ENCODE measurements at regions not wholly inside any gene's neighbourhood (a gene's known extent, or its start where the extent isn't known, plus 50 kb on each side); places are given as distances from the start of the nearest gene placed in this dataset.
"Not testable (repeated sequence)": the region's sequence is repeated elsewhere in the genome, so short reads cannot be mapped to it uniquely, and the experiment has no call there.

DNA sequence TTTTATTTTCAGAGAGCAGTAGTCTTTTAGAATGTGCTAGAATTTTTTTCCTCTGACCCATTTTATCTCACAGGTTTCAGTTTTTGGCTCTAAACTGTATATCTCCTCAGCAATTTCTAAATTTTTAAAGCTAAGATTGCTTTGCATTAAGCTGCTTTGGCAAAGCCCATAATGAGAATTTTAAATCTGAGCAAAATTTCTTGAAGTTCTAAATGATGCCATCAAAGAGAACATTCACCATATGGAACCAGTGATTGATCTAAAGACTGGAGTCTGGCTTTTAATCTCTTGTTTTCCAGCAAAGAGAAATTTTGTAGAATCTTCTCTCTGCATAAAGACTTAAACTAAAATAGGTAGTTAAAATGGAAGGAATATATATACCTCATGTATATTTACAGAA, 313.6 kb downstream of the TBC1D32 start:
- DNase-seq, result no peak

DNA sequence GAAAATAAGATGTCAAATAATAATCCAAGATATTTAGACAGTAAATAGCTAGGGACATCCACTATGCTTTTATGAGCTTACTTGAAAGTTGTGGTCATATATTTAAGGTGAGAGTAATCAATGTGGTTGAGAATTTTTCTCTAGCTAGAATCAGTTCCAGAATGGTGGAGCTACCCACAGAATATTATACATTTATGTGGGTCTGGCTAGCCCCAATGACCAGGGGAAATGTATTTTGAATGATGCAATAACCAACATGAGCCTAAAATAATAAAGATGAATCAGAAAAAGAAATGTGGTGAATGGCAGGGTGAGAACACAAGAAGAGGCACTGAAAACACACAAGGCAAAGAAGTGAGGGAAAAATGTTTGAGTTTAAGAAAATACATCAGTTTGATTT, 325.7 kb downstream of the TBC1D32 start:
- no peak for DNase-seq

DNA sequence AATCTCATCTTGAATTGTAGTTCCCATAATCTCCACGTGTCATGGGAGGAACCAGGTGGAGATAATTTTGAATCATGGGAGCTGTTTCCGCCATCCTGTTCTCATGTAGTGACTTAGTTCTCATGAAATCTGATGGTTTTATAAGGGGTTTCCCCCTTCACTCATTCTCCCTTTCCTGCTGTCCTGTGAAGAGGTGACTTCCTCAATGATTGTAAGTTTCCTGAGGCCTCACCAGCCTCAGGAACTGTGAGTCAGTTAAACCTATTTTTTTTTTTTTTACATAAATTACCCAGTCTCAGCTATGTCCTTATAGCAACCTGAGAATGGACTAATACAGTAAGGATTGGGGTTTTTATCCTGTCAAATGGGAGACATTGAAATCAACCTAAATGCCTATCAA, 328.3 kb downstream of the TBC1D32 start:
- no peak for DNase-seq

DNA sequence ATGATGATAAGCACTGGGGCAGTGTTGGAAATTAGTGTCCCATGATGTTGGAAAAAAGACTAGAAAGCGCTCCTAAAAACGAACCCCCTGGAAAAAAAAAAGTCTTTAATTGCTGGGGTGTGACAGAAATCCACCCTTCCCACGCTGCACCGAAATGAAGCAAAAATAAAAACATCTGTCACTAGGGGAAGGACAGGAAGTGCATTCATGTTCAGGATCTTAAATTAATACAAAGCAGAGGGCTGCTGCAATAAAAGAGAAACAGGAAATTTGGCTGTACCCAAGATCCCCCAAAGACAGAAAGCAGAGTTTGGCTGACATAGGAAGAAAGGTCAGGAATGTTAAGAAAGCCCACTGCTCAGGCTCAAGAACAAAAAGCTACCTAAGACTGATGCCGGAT, 333.9 kb downstream of the TBC1D32 start:
- DNase-seq, result no peak

DNA sequence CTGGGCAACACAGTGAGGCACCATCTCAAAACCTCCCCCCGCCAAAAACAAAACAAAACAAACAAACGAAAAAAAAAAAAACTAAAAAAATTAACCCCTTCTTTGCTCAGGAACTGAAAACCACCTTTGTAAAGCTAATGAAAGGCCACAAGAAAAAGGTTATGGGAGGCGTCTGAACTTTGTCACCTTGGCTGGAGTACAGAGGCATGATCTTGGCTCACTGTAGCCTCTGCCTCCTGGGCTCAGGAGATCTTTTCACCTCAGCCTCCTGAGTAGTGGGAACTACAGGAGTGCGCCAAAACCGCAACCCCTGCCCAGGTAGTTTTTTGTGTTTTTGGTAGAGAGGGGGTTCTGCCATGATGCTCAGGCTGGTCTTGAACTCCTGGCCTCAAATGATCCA, 337.9 kb downstream of the TBC1D32 start:
- no peak for DNase-seq

DNA sequence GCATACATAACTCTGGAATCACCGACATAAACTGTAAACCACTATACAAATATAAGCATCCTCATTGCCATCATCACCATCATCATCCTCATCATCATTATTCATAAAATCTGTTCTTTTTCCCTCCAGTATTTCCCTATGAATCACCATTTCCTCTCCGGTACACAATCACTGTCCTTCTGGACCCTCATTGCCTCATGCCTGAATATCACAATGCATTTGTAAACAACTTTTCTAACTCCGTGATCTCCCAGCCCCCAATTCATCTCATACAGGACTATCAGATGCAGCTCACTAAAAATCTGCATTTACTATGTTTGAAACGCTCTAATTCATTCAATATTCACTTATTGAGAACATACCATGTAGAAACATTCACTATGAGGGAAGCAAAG, 339.7 kb downstream of the TBC1D32 start:
- DNase-seq, result no peak

GRCh38 chr6:120993929-120994572, 340.2 kb downstream of the TBC1D32 start:
- DNase-seq, result no peak

GRCh38 chr6:120992257-120992656, 342.0 kb downstream of the TBC1D32 start:
- no peak for DNase-seq

GRCh38 chr6:120990866-120991265, 343.4 kb downstream of the TBC1D32 start:
- DNase-seq, result no peak

GRCh38 chr6:120981835-120982234, 352.4 kb downstream of the TBC1D32 start:
- no peak for DNase-seq

DNA sequence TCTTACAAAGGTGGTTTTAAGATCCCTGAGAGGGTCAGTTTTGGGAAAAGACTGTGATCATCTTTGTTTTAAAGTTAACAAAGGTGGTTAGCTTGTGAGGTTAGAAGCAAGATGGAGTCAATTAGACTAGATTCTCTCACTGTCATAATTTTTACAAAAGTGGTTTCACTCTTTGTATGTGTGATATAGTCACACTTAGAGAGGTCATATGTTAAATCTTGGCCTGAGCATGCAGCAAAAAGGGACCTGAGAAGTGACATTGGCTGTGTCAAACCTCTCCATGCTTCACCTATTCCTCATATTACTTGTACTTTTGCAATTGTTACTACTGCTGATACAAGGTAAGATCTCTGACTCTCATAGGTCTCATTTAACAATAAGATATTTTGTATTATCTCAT, 368.0 kb downstream of the TBC1D32 start:
- DNase-seq, result no peak

- no peak for DNase-seq
Observed at GRCh38 chr6:120965814-120966213, 368.5 kb downstream of the TBC1D32 start.

DNA sequence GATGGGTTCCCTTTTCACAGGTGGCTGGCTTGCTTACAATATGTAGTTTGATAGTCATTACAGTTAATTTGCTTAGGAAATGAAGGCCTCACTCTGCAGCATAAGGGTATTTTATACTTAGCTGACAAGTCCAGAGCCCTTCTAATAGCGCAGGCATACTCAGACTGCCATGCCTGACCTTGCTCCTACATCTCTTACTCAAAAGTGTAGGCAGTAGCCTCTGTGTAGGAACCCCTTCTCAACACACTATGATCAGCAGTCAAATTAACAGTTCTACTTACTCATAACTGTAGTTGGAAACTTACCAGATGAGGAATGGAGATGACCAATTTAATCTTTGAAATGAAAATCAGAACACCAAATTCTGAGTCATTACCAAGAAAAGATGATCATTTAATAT, 373.5 kb downstream of the TBC1D32 start:
- no peak for DNase-seq

DNA sequence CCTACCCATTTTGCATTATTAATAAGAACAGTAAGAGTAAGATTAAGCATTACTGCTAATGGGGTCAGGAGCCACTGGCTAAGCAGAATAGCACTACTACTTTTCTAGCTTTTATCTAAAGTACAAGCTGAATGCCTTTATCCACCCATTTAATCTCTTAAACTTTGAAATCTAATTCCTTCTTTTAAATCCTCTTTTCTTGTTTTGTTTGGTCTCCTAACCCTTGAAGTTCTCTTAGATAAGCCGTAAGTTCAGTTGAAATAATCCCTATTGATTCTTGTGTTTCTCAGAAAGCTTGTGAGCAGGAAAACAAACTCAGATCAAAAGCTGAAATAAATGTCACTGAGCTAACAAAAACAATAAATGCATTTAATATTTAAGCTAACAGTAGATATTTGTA, 380.2 kb downstream of the TBC1D32 start:
- no peak for DNase-seq

GRCh38 chr6:120951258-120951657, 383.0 kb downstream of the TBC1D32 start:
- DNase-seq, result no peak

GRCh38 chr6:120947111-120947510, 387.2 kb downstream of the TBC1D32 start:
- DNase-seq, result no peak

GRCh38 chr6:120945905-120946594, 388.2 kb downstream of the TBC1D32 start:
- DNase-seq, result no peak

GRCh38 chr6:120938876-120939472, 395.3 kb downstream of the TBC1D32 start:
- no peak for DNase-seq

GRCh38 chr6:120938164-120938875, 396.0 kb downstream of the TBC1D32 start:
- DNase-seq, result no peak

DNA sequence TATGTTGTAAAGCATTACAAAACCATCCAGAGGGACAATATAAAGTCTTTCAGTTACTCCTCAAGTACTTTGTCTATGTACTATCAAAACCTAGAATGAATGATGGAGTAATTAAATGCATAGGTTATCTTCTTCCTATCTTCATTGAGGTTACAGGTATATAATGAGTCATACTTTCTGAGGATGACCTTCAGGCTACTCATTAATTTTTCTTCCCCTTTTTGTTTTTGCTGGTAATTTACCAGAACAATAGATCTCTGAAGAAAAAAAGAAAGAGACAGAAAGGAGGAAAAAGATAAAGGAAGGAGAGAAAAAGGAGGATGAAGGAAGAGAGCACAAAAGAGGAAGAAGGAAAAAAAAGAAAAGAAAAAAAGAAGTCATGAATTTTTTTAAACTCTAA, 398.4 kb downstream of the TBC1D32 start:
- DNase-seq, result no peak

DNA sequence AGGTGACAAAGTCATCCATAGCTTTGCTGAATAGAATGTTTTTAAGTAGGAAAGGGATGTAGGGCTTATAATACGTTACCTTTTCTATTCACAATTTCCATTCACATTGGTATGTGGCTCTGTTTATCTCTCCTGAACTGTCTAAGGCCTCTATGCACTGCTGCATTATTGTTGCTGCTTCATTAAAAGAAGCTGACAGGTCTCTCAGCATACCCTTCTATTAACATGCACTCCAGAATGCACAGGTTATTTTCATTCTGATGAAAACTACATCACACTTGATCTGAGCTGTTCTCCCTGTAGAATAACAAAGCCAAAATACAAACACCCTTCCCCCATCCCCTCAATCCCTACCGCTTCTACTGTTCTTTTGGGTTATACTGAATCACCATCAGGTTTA, 399.3 kb downstream of the TBC1D32 start:
- DNase-seq, result no peak

- not testable (repeated sequence) for DNase-seq
Observed at GRCh38 chr6:120931520-120932180, 402.6 kb downstream of the TBC1D32 start.

DNA sequence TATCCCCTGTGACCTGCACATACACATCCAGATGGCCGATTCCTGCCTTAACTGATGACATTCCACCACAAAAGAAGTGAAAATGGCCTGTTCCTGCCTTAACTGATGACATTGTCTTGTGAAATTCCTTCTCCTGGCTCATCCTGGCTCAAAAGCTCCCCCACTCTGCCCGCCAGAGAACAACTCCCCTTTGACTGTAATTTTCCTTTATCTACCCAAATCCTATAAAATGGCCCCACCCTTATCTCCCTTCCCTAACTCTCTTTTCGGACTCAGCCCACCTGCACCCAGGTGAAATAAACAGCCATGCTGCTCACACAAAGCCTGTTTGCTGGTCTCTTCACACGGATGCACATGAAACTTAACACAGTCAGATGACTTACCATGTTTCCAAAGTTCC, 403.8 kb downstream of the TBC1D32 start:
- not testable (repeated sequence) for DNase-seq

All from retina (tissue), 1 donor.